ENCODE measurements at regions not wholly inside any gene's neighbourhood (a gene's known extent, or its start where the extent isn't known, plus 50 kb on each side); places are given as distances from the start of the nearest gene placed in this dataset.
A peak's percentile ranks its signal among the peaks of the same experiment; 100 is the strongest.

GRCh38 chr4:22093126-22093525 is 144.6 kb upstream of the KCNIP4 start:
- ATAC-seq: no peak
- TF ChIP-seq GLIS3 (CRISPR knock-in tag; IDR thresholded peaks at IDR 0.05): no peak
- no peak for TF ChIP-seq PPARA (CRISPR knock-in tag; IDR thresholded peaks at IDR 0.05; ENCODE audit: borderline replicate concordance)
- TF ChIP-seq TSHZ2 (CRISPR knock-in tag; IDR thresholded peaks at IDR 0.05): no peak
- no peak for TF ChIP-seq ZNF70 (CRISPR knock-in tag; IDR thresholded peaks at IDR 0.05)
- no peak for TF ChIP-seq ESRRG (CRISPR knock-in tag; IDR thresholded peaks at IDR 0.05)
- no peak for TF ChIP-seq ZC3H10 (CRISPR knock-in tag; IDR thresholded peaks at IDR 0.05)
- no peak for TF ChIP-seq RARB (CRISPR knock-in tag; IDR thresholded peaks at IDR 0.05)
- TF ChIP-seq ZNF8 (CRISPR knock-in tag; IDR thresholded peaks at IDR 0.05): no peak
- TF ChIP-seq TCF4 (CRISPR knock-in tag; IDR thresholded peaks at IDR 0.05; ENCODE audit: borderline replicate concordance): no peak

DNA sequence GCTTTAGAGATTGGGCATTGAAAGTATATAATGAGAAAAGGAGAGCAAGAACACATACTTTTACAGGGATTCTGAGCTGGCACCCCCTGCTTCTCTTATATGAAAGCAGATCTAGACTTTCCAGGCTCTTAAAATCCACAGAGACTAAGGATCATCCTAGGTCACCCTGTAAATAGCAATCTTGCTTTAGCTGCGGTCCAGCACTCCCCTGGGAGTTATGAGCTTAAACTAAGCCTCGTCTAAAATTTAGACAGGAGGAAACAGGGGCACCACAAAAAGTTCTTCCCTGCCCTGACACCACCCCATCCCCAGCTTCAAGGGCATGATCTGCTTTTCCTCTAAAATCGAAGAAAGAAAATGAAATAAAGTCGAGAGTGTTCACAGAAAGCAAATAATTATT is 143.3 kb upstream of the KCNIP4 start:
- peak; percentile 26; the same call in 2 of the 3 replicates for ATAC-seq
- no peak for TF ChIP-seq ZNF8 (CRISPR knock-in tag; IDR thresholded peaks at IDR 0.05)

DNA sequence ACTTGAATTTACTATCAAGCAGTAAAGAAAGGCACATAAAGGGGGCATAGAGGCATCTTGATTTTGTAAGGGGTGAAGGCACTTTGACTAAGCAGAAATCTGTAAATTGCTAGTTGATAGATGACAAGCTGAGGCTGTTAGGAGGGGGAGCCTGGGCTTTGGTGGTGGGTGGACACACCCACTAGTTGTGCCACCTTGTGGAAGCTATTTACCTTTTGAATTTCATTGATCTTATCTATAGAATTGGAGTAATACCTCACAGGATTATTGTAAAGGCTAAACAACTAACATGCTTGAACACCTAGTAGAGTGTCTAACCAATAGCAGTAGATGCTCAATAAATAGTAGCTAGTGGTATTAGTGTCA is 142.8 kb upstream of the KCNIP4 start:
- no peak for TF ChIP-seq ZNF8 (CRISPR knock-in tag; IDR thresholded peaks at IDR 0.05)
- TF ChIP-seq ZNF70 (CRISPR knock-in tag; IDR thresholded peaks at IDR 0.05): no peak
- TF ChIP-seq, protein P1, sequence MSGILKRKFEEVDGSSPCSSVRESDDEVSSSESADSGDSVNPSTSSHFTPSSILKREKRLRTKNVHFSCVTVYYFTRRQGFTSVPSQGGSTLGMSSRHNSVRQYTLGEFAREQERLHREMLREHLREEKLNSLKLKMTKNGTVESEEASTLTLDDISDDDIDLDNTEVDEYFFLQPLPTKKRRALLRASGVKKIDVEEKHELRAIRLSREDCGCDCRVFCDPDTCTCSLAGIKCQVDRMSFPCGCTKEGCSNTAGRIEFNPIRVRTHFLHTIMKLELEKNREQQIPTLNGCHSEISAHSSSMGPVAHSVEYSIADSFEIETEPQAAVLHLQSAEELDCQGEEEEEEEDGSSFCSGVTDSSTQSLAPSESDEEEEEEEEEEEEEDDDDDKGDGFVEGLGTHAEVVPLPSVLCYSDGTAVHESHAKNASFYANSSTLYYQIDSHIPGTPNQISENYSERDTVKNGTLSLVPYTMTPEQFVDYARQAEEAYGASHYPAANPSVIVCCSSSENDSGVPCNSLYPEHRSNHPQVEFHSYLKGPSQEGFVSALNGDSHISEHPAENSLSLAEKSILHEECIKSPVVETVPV (CRISPR knock-in tag; IDR thresholded peaks at IDR 0.05): no peak
- TF ChIP-seq ZC3H10 (CRISPR knock-in tag; IDR thresholded peaks at IDR 0.05): no peak
- no peak for TF ChIP-seq SNAI2 (CRISPR knock-in tag; IDR thresholded peaks at IDR 0.05)
- TF ChIP-seq ZNF565 (CRISPR knock-in tag; conservative IDR thresholded peaks at IDR 0.05; ENCODE audit: low read depth): no peak
- no peak for TF ChIP-seq ZFP3 (CRISPR knock-in tag; IDR thresholded peaks at IDR 0.05)
- no peak for TF ChIP-seq PPARA (CRISPR knock-in tag; IDR thresholded peaks at IDR 0.05; ENCODE audit: borderline replicate concordance)
- TF ChIP-seq TOX (CRISPR knock-in tag; IDR thresholded peaks at IDR 0.05; ENCODE audit: borderline replicate concordance): no peak
- no peak for TF ChIP-seq CREB5 (CRISPR knock-in tag; IDR thresholded peaks at IDR 0.05; ENCODE audit: low read depth)
- TF ChIP-seq PATZ1 (CRISPR knock-in tag; IDR thresholded peaks at IDR 0.05; ENCODE audit: borderline replicate concordance): no peak
- ATAC-seq: peak; percentile 55

- TF ChIP-seq CREB5 (CRISPR knock-in tag; IDR thresholded peaks at IDR 0.05; ENCODE audit: low read depth) (no peak), RARB (CRISPR knock-in tag; IDR thresholded peaks at IDR 0.05) (no peak), SNAI2 (CRISPR knock-in tag; IDR thresholded peaks at IDR 0.05) (no peak), PATZ1 (CRISPR knock-in tag; IDR thresholded peaks at IDR 0.05; ENCODE audit: borderline replicate concordance) (no peak), POU6F1 (CRISPR knock-in tag; IDR thresholded peaks at IDR 0.05; ENCODE audit: borderline replicate concordance, low read depth) (no peak), ISL1 (CRISPR knock-in tag; IDR thresholded peaks at IDR 0.05) (no peak), ZFP3 (CRISPR knock-in tag; IDR thresholded peaks at IDR 0.05) (no peak), ZNF565 (CRISPR knock-in tag; conservative IDR thresholded peaks at IDR 0.05; ENCODE audit: low read depth) (no peak), TOX (CRISPR knock-in tag; IDR thresholded peaks at IDR 0.05; ENCODE audit: borderline replicate concordance) (no peak; the same call in 1 of the 2 replicates)
- TF ChIP-seq, protein P1 (CRISPR knock-in tag; IDR thresholded peaks at IDR 0.05): no peak
- ATAC-seq: peak; percentile 94
These were observed 142.2 kb upstream of the KCNIP4 start for GRCh38 chr4:22090661-22091351.
